Effector memory CD4-positive, alpha-beta T cell (primary cell): ENCODE measurements at regions not wholly inside any gene's neighbourhood (a gene's known extent, or its start where the extent isn't known, plus 50 kb on each side); places are given as distances from the start of the nearest gene placed in this dataset.
"Not testable (repeated sequence)": the region's sequence is repeated elsewhere in the genome, so short reads cannot be mapped to it uniquely, and the experiment has no call there.

Experiments
- DNase-seq, 3 donors: peaks; one replicate each; pipeline ENCODE4 v3.0.0-alpha.2; 2020
- H3K27ac ChIP-seq: 2 replicates; pipeline ENCODE4 v1.7.0; 2013; ENCODE audit warnings: mild to moderate bottlenecking, low read length, moderate library complexity; ENCODE audit not compliant: insufficient read depth, poor library complexity, severe bottlenecking
- H3K27me3 ChIP-seq: replicated peaks from 2 replicates; pipeline ENCODE4 v1.7.0; 2013; ENCODE audit warnings: mild to moderate bottlenecking, low read length; ENCODE audit not compliant: insufficient read depth, control insufficient read depth, poor library complexity, severe bottlenecking
- H3K36me3 ChIP-seq: 2 replicates; pipeline ENCODE4 v1.7.0; 2013; ENCODE audit warnings: mild to moderate bottlenecking, low read length, moderate library complexity; ENCODE audit not compliant: control insufficient read depth, insufficient read depth
- H3K4me1 ChIP-seq: 2 replicates; pipeline ENCODE4 v1.7.0; 2013; ENCODE audit warnings: low read length, mild to moderate bottlenecking; ENCODE audit not compliant: control insufficient read depth, insufficient read depth, poor library complexity, severe bottlenecking
- H3K4me3 ChIP-seq: 2 replicates; pipeline ENCODE4 v1.7.0; 2013; ENCODE audit warnings: low read length, low read depth, mild to moderate bottlenecking; ENCODE audit not compliant: insufficient read depth, poor library complexity, severe bottlenecking
- H3K9me3 ChIP-seq: 2 replicates; pipeline ENCODE4 v1.7.0; 2013; ENCODE audit warnings: mild to moderate bottlenecking, low read length, moderate library complexity; ENCODE audit not compliant: control insufficient read depth

GRCh38 chr2:122805346-122805745 lies 1049.9 kb downstream of the TSN start:
- no peak for DNase-seq
- Histone ChIP-seq H3K4me1 (no peaks in the 10 kb centered on the region), H3K27ac (no peak overlapping the region), H3K9me3 (no peaks in the 10 kb centered on the region), H3K4me3 (no peak overlapping the region), H3K36me3 (no peaks in the 10 kb centered on the region), H3K27me3 (no peaks in the 10 kb centered on the region)

DNA sequence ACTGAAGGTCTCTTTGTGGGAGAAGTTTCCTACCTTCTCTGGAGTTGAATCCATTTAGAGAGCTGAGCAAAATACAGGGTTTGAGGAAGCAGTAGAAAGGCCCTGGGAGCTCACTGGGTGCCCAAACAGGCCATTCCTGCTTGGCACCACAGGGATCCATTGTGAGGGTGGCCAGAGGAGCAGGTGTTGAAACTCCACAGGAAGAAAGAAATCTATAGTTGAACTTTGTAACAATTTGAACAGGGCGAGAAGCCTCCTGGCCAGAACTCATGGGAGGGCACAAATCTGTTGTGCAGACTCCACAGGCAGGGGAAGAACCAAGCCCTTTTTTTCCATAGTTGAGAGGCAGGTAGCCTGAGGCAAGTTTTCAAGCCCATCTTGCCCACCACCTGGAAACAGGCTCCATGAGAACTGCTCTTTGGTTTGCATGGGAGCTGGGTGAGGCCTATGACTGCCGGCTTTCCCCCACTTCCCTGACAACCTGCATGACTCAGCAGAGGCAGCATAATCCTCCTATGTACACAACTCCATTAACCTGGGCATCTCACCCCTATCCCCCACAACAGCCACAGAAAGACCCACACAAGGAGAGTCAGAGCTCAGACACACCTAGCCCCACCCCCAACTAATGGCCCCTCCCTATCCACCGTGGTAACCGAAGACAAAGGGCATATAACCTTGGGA lies 1053.0 kb downstream of the TSN start:
- Histone ChIP-seq H3K36me3 (no peaks in the 10 kb centered on the region), H3K9me3 (no peaks in the 10 kb centered on the region), H3K4me3 (no peak overlapping the region), H3K4me1 (no peaks in the 10 kb centered on the region), H3K27me3 (no peaks in the 10 kb centered on the region), H3K27ac (no peak overlapping the region)
- no peak for DNase-seq

DNA sequence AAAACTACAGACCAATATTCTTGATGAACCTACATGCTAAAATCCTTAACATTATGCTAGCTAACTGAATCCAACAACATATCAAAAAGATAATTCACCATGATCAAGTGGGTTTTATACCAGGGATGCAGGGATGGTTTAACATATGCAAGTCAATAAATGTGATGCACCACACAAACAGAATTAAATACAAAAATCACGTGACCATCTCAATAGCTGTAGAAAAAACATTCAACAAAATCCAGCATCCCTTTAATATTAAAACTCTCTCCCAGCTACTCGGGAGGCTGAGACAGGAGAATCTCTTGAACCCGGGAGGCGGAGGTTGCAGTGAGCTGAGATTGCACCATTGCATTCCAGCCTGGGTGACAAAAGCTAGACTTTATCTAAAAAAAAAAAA lies 1056.8 kb downstream of the TSN start:
- H3K36me3 ChIP-seq, DNase-seq, H3K27me3 ChIP-seq, H3K4me3 ChIP-seq, H3K9me3 ChIP-seq, H3K4me1 ChIP-seq, H3K27ac ChIP-seq: not testable (repeated sequence)

GRCh38 chr2:122815120-122815519 lies 1059.7 kb downstream of the TSN start:
- no peaks in the 10 kb centered on the region for H3K9me3 ChIP-seq
- no peak overlapping the region for H3K4me3 ChIP-seq
- H3K4me1 ChIP-seq = no peaks in the 10 kb centered on the region
- H3K27me3 ChIP-seq = no peaks in the 10 kb centered on the region
- H3K36me3 ChIP-seq = no peaks in the 10 kb centered on the region
- DNase-seq = no peak
- H3K27ac ChIP-seq = no peak overlapping the region

GRCh38 chr2:122816803-122817202 lies 1061.4 kb downstream of the TSN start:
- Histone ChIP-seq H3K4me1 (no peaks in the 10 kb centered on the region), H3K9me3 (no peaks in the 10 kb centered on the region), H3K4me3 (no peak overlapping the region), H3K27ac (no peak overlapping the region), H3K27me3 (no peaks in the 10 kb centered on the region), H3K36me3 (no peaks in the 10 kb centered on the region)
- no peak for DNase-seq

- no peak for DNase-seq
- no peaks in the 10 kb centered on the region for H3K36me3 ChIP-seq
- H3K4me1 ChIP-seq = no peaks in the 10 kb centered on the region
- H3K27ac ChIP-seq = no peak overlapping the region
- no peaks in the 10 kb centered on the region for H3K27me3 ChIP-seq
- H3K9me3 ChIP-seq = no peaks in the 10 kb centered on the region
- no peak overlapping the region for H3K4me3 ChIP-seq
Measured at GRCh38 chr2:122822319-122822718, 1066.9 kb downstream of the TSN start.

DNA sequence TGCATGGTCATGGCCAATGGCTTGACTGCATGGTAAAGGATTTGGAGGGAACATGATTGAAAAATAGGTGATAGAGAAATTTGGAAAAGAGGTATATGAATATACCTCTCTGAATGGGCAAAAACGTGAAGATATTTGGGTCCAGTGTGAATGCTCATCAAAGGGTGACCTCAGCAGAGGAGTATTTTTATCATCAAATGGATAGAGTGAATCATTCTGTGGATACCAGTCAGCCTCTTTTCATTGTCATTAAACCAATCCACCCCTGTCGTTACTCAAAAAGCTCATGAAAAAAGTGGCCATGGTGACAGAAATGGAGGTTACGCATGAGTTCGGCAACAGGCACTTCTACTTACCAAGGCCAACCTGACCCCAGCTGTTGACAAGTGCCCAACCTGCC lies 1074.7 kb downstream of the TSN start:
- Histone ChIP-seq H3K27me3 (no peaks in the 10 kb centered on the region), H3K9me3 (no peaks in the 10 kb centered on the region), H3K4me1 (no peaks in the 10 kb centered on the region), H3K27ac (no peak overlapping the region), H3K36me3 (no peaks in the 10 kb centered on the region), H3K4me3 (no peak overlapping the region)
- no peak for DNase-seq

DNA sequence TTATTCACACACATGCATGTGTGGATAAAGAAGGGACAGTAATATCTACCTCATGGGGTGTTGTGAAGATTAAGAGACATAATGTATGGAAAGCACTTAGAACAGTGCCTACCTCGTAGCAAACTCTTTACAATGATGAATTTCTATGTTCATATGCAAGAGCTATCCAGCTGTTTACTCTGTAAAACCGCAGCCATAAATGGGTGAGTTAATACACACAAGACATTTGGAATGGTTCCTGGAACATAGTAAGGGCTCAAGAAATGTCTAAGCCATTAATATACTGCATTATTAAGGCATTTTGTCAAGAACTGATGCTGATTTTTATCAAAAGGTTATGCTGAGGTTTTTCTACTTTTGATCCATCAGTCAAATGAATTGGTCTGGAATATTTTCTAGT lies 1076.2 kb downstream of the TSN start:
- DNase-seq = no peak
- H3K4me3 ChIP-seq = no peak overlapping the region
- H3K27ac ChIP-seq = no peak overlapping the region
- no peaks in the 10 kb centered on the region for H3K9me3 ChIP-seq
- no peaks in the 10 kb centered on the region for H3K4me1 ChIP-seq
- H3K36me3 ChIP-seq = no peaks in the 10 kb centered on the region
- H3K27me3 ChIP-seq = no peaks in the 10 kb centered on the region

- H3K27me3 ChIP-seq = no peaks in the 10 kb centered on the region
- H3K36me3 ChIP-seq = no peaks in the 10 kb centered on the region
- H3K4me3 ChIP-seq = no peak overlapping the region
- no peaks in the 10 kb centered on the region for H3K9me3 ChIP-seq
- no peak for DNase-seq
- no peaks in the 10 kb centered on the region for H3K4me1 ChIP-seq
- H3K27ac ChIP-seq = no peak overlapping the region
Measured at GRCh38 chr2:122843503-122843902, 1088.1 kb downstream of the TSN start.

DNA sequence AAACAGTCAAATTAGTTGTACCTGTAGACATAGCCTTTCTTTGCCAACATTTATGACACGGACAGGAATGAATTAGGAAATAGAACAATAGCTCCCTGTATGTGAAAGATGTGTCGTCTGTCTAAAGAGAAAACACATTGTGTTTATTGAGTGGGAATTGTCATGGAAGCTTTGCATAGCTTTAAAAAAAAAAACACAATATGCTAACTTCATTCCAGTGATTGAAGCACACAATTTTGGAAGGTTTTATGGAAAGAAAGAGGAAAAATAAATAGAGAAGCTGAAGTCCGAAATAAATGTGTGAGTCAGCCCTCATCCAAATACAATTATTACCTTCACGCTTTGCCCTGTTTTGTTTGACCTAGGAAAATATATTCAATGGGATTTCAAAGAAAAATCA lies 1095.7 kb downstream of the TSN start:
- Histone ChIP-seq H3K9me3 (no peaks in the 10 kb centered on the region), H3K27me3 (no peaks in the 10 kb centered on the region), H3K4me1 (no peaks in the 10 kb centered on the region), H3K27ac (no peak overlapping the region), H3K36me3 (no peaks in the 10 kb centered on the region), H3K4me3 (no peak overlapping the region)
- no peak for DNase-seq
